BJ (cell line): ENCODE measurements at regions not wholly inside any gene's neighbourhood (a gene's known extent, or its start where the extent isn't known, plus 50 kb on each side); places are given as distances from the start of the nearest gene placed in this dataset.
A peak's percentile ranks its signal among the peaks of the same experiment; 100 is the strongest.

ENCODE experiments used
- CTCF ChIA-PET: fragments of 350-600 bp; formaldehyde crosslinking; extraction: SDS; loops from one replicate; lab custom pipeline; 2021; ENCODE audit warnings: antibody characterized with exemption, inconsistent platforms; lab: Yijun Ruan, JAX
- POLR2A ChIA-PET: fragments of 300-600 bp; sonication (Branson Sonifier 250); formaldehyde crosslinking; extraction: SDS; loops from one replicate; lab custom pipeline; 2021; ENCODE audit warnings: antibody characterized with exemption; lab: Charles Lee
- DNase-seq: peaks from one replicate; pipeline ENCODE4 v3.0.0-alpha.2; 2011; ENCODE audit warnings: low read depth
- H3K27me3 ChIP-seq: 2 replicates; pipeline ENCODE4 v1.6.0; 2011; ENCODE audit warnings: low read length; ENCODE audit not compliant: control insufficient read depth, insufficient read depth
- H3K36me3 ChIP-seq: 2 replicates; pipeline ENCODE4 v1.5.1; 2011; ENCODE audit warnings: low read length; ENCODE audit not compliant: control insufficient read depth, insufficient read depth
- H3K4me3 ChIP-seq: 2 replicates; pipeline ENCODE4 v1.5.1; 2011; ENCODE audit warnings: low read depth, mild to moderate bottlenecking, control low read depth, low read length
- CTCF ChIP-seq: IDR thresholded peaks from 2 replicates; pipeline ENCODE4 v1.5.1; 2011; ENCODE audit warnings: low read depth, mild to moderate bottlenecking, control low read depth, inconsistent platforms, low read length, moderate library complexity; ENCODE audit not compliant: insufficient read depth

GRCh38 chr16:72371307-72372086, 199.5 kb upstream of the PMFBP1 start:
- TF ChIP-seq CTCF, result no peak
- POLR2A ChIA-PET, result no interaction called here

GRCh38 chr16:72369274-72369673, 197.3 kb upstream of the PMFBP1 start:
- Histone ChIP-seq H3K36me3 (no peaks in the 10 kb centered on the region), H3K27me3 (no peaks in the 10 kb centered on the region), H3K4me3 (no peak overlapping the region)
- no peak for DNase-seq
- CTCF ChIA-PET, result interaction anchor here (0.6 kb wide), 1 partner anchor 11 kb away, joined by 3 read pairs; no protein-coding TSS in a partner anchor
- POLR2A ChIA-PET, result no interaction called here
- TF ChIP-seq CTCF, result no peak

More at GRCh38 chr16:72371307-72372086, 199.5 kb upstream of the PMFBP1 start:
- DNase-seq, result peak; percentile 32
- H3K4me3 ChIP-seq, result no peak overlapping the region
- no peaks in the 10 kb centered on the region for H3K36me3 ChIP-seq
- CTCF ChIA-PET, result interaction anchor here (1.0 to 2.1 kb wide), 6 partner anchors 10 to 130 kb away, joined by 3 to 8 read pairs (median 4); no protein-coding TSS in a partner anchor
- no peaks in the 10 kb centered on the region for H3K27me3 ChIP-seq

GRCh38 chr16:72367851-72368250, 195.9 kb upstream of the PMFBP1 start:
- TF ChIP-seq CTCF, result no peak
- no peak for DNase-seq
- POLR2A ChIA-PET, result no interaction called here
- Histone ChIP-seq H3K27me3 (no peaks in the 10 kb centered on the region), H3K36me3 (no peaks in the 10 kb centered on the region), H3K4me3 (no peak overlapping the region)
- CTCF ChIA-PET, result interaction anchor here (0.7 kb wide), 1 partner anchor 61 kb away, joined by 3 read pairs; no protein-coding TSS in a partner anchor

- no peak for DNase-seq
- Histone ChIP-seq H3K27me3 (no peaks in the 10 kb centered on the region), H3K36me3 (no peaks in the 10 kb centered on the region), H3K4me3 (no peak overlapping the region)
- TF ChIP-seq CTCF, result no peak
- POLR2A ChIA-PET, result no interaction called here
- CTCF ChIA-PET, result no interaction called here
These were observed 191.0 kb upstream of the PMFBP1 start for GRCh38 chr16:72362973-72363372.

GRCh38 chr16:72362476-72362875, 190.5 kb upstream of the PMFBP1 start:
- CTCF ChIA-PET, result interaction anchor here (1.5 kb wide), 1 partner anchor 9 kb away, joined by 3 read pairs; no protein-coding TSS in a partner anchor
- DNase-seq, result no peak
- TF ChIP-seq CTCF, result no peak
- Histone ChIP-seq H3K27me3 (no peaks in the 10 kb centered on the region), H3K4me3 (no peak overlapping the region), H3K36me3 (no peaks in the 10 kb centered on the region)
- POLR2A ChIA-PET, result no interaction called here
